Tibial artery (tissue), 4 donors: ENCODE measurements at regions not wholly inside any gene's neighbourhood (a gene's known extent, or its start where the extent isn't known, plus 50 kb on each side); places are given as distances from the start of the nearest gene placed in this dataset.

Experiments used
- DNase-seq, 2 donors: peaks; one replicate each; pipeline ENCODE4 v3.0.0-alpha.2; 2019
- H3K27ac ChIP-seq, 2 donors: fragments of 200-600 bp; sonication (generic) in 1 of 2; 1 replicate in 1 of 2; 2 replicates in 1 of 2; pipeline ENCODE4 v1.5.1; 2018 to 2019; ENCODE audit warnings: mild to moderate bottlenecking in 1 of 2
- H3K27me3 ChIP-seq, 2 donors: fragments of 200-600 bp; sonication (generic) in 1 of 2; one replicate each; pipeline versions ENCODE4 v1.5.1 to v1.6.0; 2016 to 2019
- H3K36me3 ChIP-seq, 3 donors: fragments of 200-600 bp; sonication (generic) in 2 of 3; one replicate each; pipeline ENCODE4 v1.5.1; 2016 to 2019; ENCODE audit warnings: mild to moderate bottlenecking in 2 of 3
- H3K4me1 ChIP-seq, 4 donors: fragments of 200-600 bp; sonication (generic) in 2 of 4; 1 replicate in 3 of 4; 2 replicates in 1 of 4; pipeline ENCODE4 v1.5.1; 2016 to 2019
- H3K4me3 ChIP-seq, 2 donors: fragments of 200-600 bp; sonication (generic) in 1 of 2; 1 replicate in 1 of 2; 2 replicates in 1 of 2; pipeline ENCODE4 v1.5.1; 2018 to 2019; ENCODE audit warnings: mild to moderate bottlenecking in 2 of 2
- H3K9me3 ChIP-seq, 3 donors: fragments of 200-600 bp; sonication (generic) in 1 of 3; one replicate each; pipeline ENCODE4 v1.5.1; 2016 to 2019
- intact Hi-C: fragments of 100-400 bp; cut with DNase I; formaldehyde crosslinking; loops from one replicate; pipeline ENCODE4 v1.15.0; 2023; ENCODE audit warnings: low total_unique reads
- TF ChIP-seq, protein P1 (sequence below), 2 experiments: fragments of 200-600 bp in 1 of 2; fragments of 450-650 bp in 1 of 2; IDR thresholded peaks; one replicate each; pipeline ENCODE4 v1.5.1; 2017 to 2019; ENCODE audit warnings: antibody characterized with exemption in 2 of 2, mild to moderate bottlenecking in 1 of 2, moderate library complexity in 1 of 2

DNA sequence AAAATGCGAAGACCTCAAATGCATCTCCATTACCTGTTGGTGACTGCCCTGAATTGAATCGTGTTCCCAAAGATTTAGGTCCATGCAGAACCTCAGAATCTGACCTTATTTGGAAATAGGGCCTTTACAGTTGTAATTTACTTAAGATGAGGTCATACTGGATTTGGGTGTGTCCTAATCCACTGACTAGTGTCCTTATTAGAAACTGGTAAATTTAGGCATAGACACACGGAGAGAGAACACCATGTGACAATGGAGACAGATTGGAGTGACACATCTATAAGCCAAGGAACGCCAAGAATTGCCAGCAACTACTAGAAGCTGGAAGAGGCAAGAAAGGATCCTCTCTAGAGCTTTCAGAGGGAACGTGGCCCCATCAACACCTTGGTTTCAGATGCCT, 203.1 kb downstream of the SMAD2 start:
- intact Hi-C loops, result no loop called here
- no peaks in the 10 kb centered on the region for H3K36me3 ChIP-seq
- DNase-seq, result no peak
- H3K4me3 ChIP-seq, result no peak overlapping the region
- no peaks in the 10 kb centered on the region for H3K4me1 ChIP-seq
- no peaks in the 10 kb centered on the region for H3K9me3 ChIP-seq
- no peak overlapping the region for H3K27ac ChIP-seq
- H3K27me3 ChIP-seq, result peaks cover 0 to 15% of the 10 kb centered on the region in 2 donors
- TF ChIP-seq, protein P1, sequence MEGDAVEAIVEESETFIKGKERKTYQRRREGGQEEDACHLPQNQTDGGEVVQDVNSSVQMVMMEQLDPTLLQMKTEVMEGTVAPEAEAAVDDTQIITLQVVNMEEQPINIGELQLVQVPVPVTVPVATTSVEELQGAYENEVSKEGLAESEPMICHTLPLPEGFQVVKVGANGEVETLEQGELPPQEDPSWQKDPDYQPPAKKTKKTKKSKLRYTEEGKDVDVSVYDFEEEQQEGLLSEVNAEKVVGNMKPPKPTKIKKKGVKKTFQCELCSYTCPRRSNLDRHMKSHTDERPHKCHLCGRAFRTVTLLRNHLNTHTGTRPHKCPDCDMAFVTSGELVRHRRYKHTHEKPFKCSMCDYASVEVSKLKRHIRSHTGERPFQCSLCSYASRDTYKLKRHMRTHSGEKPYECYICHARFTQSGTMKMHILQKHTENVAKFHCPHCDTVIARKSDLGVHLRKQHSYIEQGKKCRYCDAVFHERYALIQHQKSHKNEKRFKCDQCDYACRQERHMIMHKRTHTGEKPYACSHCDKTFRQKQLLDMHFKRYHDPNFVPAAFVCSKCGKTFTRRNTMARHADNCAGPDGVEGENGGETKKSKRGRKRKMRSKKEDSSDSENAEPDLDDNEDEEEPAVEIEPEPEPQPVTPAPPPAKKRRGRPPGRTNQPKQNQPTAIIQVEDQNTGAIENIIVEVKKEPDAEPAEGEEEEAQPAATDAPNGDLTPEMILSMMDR (IDR thresholded peaks at IDR 0.05), result no peak

DNA sequence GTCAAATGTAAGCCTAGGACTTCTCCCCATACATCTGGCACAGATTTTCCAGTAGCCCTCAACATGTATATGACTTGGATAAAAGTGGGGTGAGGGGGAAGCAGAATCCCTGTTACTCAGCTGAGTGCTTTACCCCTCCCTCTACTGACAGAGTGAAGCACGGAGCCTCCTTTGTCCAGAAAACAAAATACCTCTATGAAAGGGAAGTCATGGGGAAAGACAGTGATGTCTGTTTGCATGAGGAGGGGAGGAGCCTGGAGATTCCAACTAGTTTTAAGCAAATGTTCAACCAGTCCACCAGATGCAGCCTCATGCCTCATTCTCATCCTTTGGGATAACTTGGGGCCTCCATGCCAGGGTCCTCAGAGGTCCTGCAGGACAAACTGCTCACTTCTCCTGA, 203.9 kb downstream of the SMAD2 start:
- no peaks in the 10 kb centered on the region for H3K9me3 ChIP-seq
- no peak overlapping the region for H3K27ac ChIP-seq
- H3K36me3 ChIP-seq, result no peaks in the 10 kb centered on the region
- peak in 1 of 2 donors; percentile 27 for DNase-seq
- intact Hi-C loops, result no loop called here
- TF ChIP-seq, protein P1 (IDR thresholded peaks at IDR 0.05), result no peak
- H3K27me3 ChIP-seq, result peaks cover 0 to 13% of the 10 kb centered on the region in 2 donors
- H3K4me3 ChIP-seq, result no peak overlapping the region
- H3K4me1 ChIP-seq, result no peaks in the 10 kb centered on the region

DNA sequence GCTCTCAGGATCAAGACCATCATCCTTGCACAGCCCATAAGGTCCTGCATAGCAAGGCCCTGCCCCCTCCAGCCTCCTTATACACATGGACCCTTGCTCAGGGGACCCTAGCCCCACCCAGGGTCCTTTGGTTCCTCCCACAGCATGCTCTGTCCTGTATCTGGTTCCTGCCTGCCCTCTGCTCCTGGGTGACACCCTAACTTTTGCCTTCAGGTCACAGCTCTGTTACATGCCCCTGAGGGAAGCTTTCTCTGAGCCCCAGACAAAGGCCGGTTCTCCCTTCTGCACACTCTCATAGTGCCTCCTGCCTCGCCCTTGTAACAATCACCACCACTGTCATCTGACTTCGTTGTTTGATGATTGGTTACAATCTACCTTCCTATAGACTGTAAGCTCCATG, 204.8 kb downstream of the SMAD2 start:
- no peak overlapping the region for H3K27ac ChIP-seq
- intact Hi-C loops, result no loop called here
- H3K4me1 ChIP-seq, result no peaks in the 10 kb centered on the region
- peaks cover 0 to 10% of the 10 kb centered on the region in 2 donors for H3K27me3 ChIP-seq
- no peaks in the 10 kb centered on the region for H3K9me3 ChIP-seq
- TF ChIP-seq, protein P1 (IDR thresholded peaks at IDR 0.05), result no peak
- no peak overlapping the region for H3K4me3 ChIP-seq
- peak in 1 of 2 donors; percentile 38 for DNase-seq
- no peaks in the 10 kb centered on the region for H3K36me3 ChIP-seq

DNA sequence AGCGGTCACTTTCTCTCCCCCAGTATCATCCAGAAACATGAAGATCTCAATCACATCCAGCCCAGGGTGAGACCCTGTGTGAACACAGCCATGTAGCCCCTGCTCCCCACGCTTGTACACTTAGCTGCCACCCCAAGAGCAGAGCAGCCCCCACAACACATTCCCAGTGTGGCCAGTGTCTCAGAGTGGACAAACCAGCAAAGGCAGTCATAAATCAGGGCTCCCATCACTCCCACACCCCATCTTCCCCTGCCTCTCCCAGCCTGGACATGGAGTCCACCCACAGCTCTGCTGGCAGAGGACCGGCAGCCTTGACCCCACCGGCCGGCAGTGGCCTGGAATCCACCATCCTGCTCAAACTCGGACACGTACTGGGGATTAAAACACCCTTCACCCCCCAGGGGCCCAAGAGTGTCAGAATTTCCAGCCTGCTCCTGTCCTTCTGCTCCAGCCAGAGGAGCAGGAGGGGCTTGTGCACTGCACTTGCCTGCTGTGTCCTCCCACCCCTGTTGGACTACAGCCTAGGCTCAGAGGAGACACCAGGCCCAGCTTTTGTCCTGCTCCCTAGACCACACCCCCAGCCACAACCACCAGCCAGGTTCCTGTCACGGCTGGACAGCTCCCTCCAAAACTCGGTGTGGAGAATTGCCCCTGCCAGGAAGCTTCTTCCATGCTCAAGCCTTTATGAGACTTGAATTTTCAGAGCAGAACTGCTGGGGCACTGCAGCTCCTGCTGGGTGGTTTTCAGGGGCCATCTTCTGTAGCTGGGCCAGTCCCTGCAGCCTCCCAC, 206.1 kb downstream of the SMAD2 start:
- intact Hi-C loops, result no loop called here
- H3K4me1 ChIP-seq, result no peaks in the 10 kb centered on the region
- peaks cover 0 to 3% of the 10 kb centered on the region in 2 donors for H3K27me3 ChIP-seq
- DNase-seq, result peak in 1 of 2 donors; percentile 52
- H3K9me3 ChIP-seq, result peaks cover 0 to 3% (median 0%) of the 10 kb centered on the region in 3 donors
- no peak overlapping the region for H3K27ac ChIP-seq
- H3K36me3 ChIP-seq, result no peaks in the 10 kb centered on the region
- TF ChIP-seq, protein P1 (IDR thresholded peaks at IDR 0.05), result no peak
- no peak overlapping the region for H3K4me3 ChIP-seq

DNA sequence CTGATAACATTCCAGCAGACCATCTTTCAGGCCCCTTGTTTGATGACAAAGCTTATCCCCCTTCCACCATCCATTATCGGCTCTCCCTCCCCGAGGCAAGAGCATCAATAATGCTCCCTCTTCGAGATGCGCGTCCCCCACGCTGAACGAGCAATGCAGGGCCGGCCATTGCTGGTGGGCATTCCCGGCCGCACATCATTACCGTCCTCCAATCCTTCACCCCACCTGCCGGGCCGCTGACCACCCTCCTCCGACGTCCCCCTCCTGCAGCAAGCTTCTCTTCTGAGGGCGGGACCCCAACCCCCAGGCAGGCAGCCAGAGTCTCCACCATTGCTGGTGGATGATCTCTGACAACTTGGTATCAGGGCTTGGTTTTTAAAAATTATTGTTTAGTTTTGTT, 208.6 kb downstream of the SMAD2 start:
- DNase-seq, result peak in 1 of 2 donors; percentile 29
- intact Hi-C loops, result no loop called here
- Histone ChIP-seq H3K36me3 (no peaks in the 10 kb centered on the region), H3K4me1 (no peaks in the 10 kb centered on the region), H3K27me3 (peaks cover 0 to 3% of the 10 kb centered on the region in 2 donors), H3K27ac (no peak overlapping the region), H3K9me3 (peaks cover 0 to 3% (median 0%) of the 10 kb centered on the region in 3 donors), H3K4me3 (no peak overlapping the region)
- TF ChIP-seq, protein P1 (IDR thresholded peaks at IDR 0.05), result no peak
